HEK293T (cell line): ENCODE measurements at regions not wholly inside any gene's neighbourhood (a gene's known extent, or its start where the extent isn't known, plus 50 kb on each side); places are given as distances from the start of the nearest gene placed in this dataset.

Experiments
- CTCF ChIA-PET: fragments of 350-600 bp; formaldehyde crosslinking; extraction: SDS; loops from one replicate; lab custom pipeline; 2021; ENCODE audit warnings: antibody characterized with exemption, inconsistent platforms; lab: Yijun Ruan, JAX
- POLR2A ChIA-PET: fragments of 350-600 bp; formaldehyde crosslinking; extraction: SDS; loops from one replicate; lab custom pipeline; 2020; ENCODE audit warnings: antibody characterized with exemption, inconsistent platforms; lab: Yijun Ruan, JAX
- DNase-seq: peaks from one replicate; pipeline ENCODE4 v3.0.0; 2012; ENCODE audit warnings: mixed read lengths; ENCODE audit errors: extremely low spot score
- ARNT ChIP-seq: fragments of 450-650 bp; IDR thresholded peaks from 2 replicates; pipeline ENCODE4 v1.6.1; 2017; ENCODE audit warnings: mild to moderate bottlenecking
- BHLHE40 ChIP-seq: fragments of 450-650 bp; IDR thresholded peaks from 2 replicates; pipeline ENCODE4 v1.6.1; 2016; ENCODE audit warnings: mild to moderate bottlenecking, moderate library complexity, borderline replicate concordance
- CTBP1 ChIP-seq: fragments of 450-650 bp; IDR thresholded peaks from 2 replicates; pipeline ENCODE4 v1.6.1; 2016; ENCODE audit warnings: borderline replicate concordance
- ELF4 ChIP-seq: fragments of 450-650 bp; IDR thresholded peaks from 2 replicates; pipeline ENCODE4 v1.6.1; 2017; ENCODE audit warnings: antibody characterized with exemption
- FOXA1 ChIP-seq: fragments of 450-650 bp; IDR thresholded peaks from 2 replicates; pipeline ENCODE4 v1.6.1; 2016; ENCODE audit warnings: mild to moderate bottlenecking
- FOXK2 ChIP-seq: fragments of 450-650 bp; IDR thresholded peaks from 2 replicates; pipeline ENCODE4 v1.6.1; 2016; ENCODE audit warnings: mild to moderate bottlenecking
- FOXM1 ChIP-seq: fragments of 450-650 bp; IDR thresholded peaks from 2 replicates; pipeline ENCODE4 v1.6.1; 2017; ENCODE audit warnings: mild to moderate bottlenecking, borderline replicate concordance
- HDGF ChIP-seq: fragments of 450-650 bp; IDR thresholded peaks from 2 replicates; pipeline ENCODE4 v1.6.1; 2017; ENCODE audit warnings: antibody characterized with exemption, borderline replicate concordance
- L3MBTL2 ChIP-seq: fragments of 450-650 bp; conservative IDR thresholded peaks from 2 replicates; pipeline ENCODE4 v1.6.1; 2016; ENCODE audit warnings: mild to moderate bottlenecking
- LEF1 ChIP-seq: fragments of 450-650 bp; IDR thresholded peaks from 2 replicates; pipeline ENCODE4 v1.6.1; 2017; ENCODE audit warnings: mild to moderate bottlenecking, borderline replicate concordance
- NFRKB ChIP-seq: fragments of 450-650 bp; IDR thresholded peaks from 2 replicates; pipeline ENCODE4 v1.6.1; 2016; ENCODE audit warnings: mild to moderate bottlenecking, moderate library complexity
- SP1 ChIP-seq: fragments of 450-650 bp; IDR thresholded peaks from 2 replicates; pipeline ENCODE4 v1.6.1; 2017
- SUZ12 ChIP-seq: fragments of 450-650 bp; IDR thresholded peaks from 2 replicates; pipeline ENCODE4 v1.6.1; 2016; ENCODE audit warnings: mild to moderate bottlenecking
- TARDBP ChIP-seq: fragments of 450-650 bp; IDR thresholded peaks from 2 replicates; pipeline ENCODE4 v1.6.1; 2016
- ZNF384 ChIP-seq: fragments of 450-650 bp; IDR thresholded peaks from 2 replicates; pipeline ENCODE4 v1.6.1; 2016
- TF ChIP-seq, protein P1 (sequence below): fragments of 450-650 bp; IDR thresholded peaks from 2 replicates; pipeline ENCODE4 v1.6.1; 2016

DNA sequence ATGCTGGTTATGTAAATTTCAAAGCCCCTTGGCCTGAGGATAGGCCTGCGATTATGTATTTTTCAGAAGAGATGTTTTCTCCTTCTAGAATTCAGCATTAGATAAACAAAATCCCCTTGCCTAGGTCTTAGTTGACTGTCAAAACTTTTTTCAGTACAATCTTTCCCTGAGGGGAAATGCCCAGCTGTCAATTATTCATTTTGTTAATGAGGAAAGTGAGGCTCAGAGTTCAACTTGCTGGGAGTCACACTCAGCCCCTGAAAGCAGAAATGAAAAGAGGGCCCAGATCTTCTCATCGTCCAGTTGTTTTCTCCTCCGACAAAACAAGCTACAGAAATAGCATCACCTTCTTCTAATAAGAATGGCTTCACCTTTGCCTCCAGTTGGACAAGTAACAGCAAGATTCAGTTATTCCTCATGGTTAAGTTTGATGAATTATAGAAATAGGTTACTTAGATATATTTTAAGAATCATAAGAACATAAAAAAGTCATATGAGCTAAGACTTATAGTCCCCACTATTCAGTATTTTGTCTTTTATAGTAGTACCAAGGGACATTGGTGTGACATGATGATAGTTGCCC lies 627.1 kb upstream of the WWC1 start:
- no peak for DNase-seq
- TF ChIP-seq ZNF384 = no peak
- no peak for TF ChIP-seq SUZ12
- TF ChIP-seq CTBP1 = no peak
- no peak for TF ChIP-seq SP1
- TF ChIP-seq HDGF = no peak
- TF ChIP-seq L3MBTL2 = no peak
- TF ChIP-seq ARNT = no peak
- no peak for TF ChIP-seq FOXM1
- no peak for TF ChIP-seq FOXA1
- no peak for TF ChIP-seq FOXK2
- TF ChIP-seq, protein P1, sequence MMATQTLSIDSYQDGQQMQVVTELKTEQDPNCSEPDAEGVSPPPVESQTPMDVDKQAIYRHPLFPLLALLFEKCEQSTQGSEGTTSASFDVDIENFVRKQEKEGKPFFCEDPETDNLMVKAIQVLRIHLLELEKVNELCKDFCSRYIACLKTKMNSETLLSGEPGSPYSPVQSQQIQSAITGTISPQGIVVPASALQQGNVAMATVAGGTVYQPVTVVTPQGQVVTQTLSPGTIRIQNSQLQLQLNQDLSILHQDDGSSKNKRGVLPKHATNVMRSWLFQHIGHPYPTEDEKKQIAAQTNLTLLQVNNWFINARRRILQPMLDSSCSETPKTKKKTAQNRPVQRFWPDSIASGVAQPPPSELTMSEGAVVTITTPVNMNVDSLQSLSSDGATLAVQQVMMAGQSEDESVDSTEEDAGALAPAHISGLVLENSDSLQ = no peak
- TF ChIP-seq BHLHE40 = no peak
- no peak for TF ChIP-seq ELF4
- no peak for TF ChIP-seq TARDBP
- no peak for TF ChIP-seq NFRKB
- TF ChIP-seq LEF1 = no peak
- ChIA-PET POLR2A (no interaction called here), CTCF (interaction anchor here (0.5 kb wide), 1 partner anchor 36 kb away, joined by 7 read pairs; no protein-coding TSS in a partner anchor)

DNA sequence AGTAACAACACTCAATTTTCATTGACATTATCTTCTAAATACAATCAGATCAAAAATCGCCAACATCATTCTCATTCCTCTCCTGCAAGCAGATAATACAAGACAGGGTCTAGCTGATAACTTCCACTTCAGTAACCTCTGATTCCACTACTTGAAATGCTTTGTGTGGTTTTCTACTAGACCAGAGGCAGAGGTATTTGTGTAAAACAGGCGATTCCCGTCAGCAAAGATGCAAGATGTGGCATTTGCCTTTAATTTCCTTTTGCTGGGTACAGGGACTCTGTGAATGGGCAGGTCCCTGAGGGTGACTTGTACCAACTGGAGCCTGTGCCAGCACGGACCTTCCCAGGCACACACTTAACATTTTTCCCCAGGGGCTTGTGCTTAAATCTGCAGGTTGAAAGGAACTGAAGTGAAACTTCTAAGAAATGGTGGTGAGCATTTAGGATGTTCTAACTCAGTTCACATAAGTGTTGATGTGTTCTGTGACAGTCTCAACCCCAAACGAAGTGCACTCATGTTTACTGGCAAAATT lies 625.5 kb upstream of the WWC1 start:
- ChIA-PET CTCF (no interaction called here), POLR2A (no interaction called here)
- TF ChIP-seq ZNF384 = no peak
- no peak for TF ChIP-seq ELF4
- no peak for TF ChIP-seq CTBP1
- no peak for TF ChIP-seq FOXM1
- no peak for TF ChIP-seq BHLHE40
- TF ChIP-seq FOXK2 = no peak
- TF ChIP-seq, protein P1 = no peak
- no peak for TF ChIP-seq FOXA1
- TF ChIP-seq ARNT = no peak
- TF ChIP-seq LEF1 = no peak
- DNase-seq = no peak

DNA sequence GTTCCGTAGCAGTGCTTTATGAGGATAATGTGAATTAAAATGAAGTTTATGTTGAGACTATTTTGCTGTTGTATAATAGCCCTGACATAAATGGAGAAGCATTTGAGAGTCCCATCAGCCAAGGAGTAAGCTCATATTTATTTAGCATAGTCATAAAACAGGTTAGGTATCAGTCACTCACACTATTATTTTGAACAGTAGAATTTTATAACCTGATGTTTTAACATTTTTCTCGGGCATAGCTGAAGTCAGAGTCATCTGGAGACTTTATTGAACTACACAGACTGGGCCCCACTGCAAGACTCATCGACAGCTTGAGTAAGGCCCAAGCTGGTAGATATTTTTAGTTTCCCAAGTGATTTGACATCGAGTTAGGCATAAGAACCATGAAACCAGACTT lies 620.3 kb upstream of the WWC1 start:
- POLR2A ChIA-PET = no interaction called here
- no peak for DNase-seq
- CTCF ChIA-PET = no interaction called here
- TF ChIP-seq NFRKB (no peak), ELF4 (no peak), LEF1 (no peak), TARDBP (no peak), BHLHE40 (no peak), SP1 (no peak), FOXK2 (no peak), FOXA1 (no peak), FOXM1 (no peak), L3MBTL2 (no peak), HDGF (no peak), CTBP1 (no peak), ZNF384 (no peak), SUZ12 (no peak), ARNT (no peak)
- TF ChIP-seq, protein P1 = no peak

DNA sequence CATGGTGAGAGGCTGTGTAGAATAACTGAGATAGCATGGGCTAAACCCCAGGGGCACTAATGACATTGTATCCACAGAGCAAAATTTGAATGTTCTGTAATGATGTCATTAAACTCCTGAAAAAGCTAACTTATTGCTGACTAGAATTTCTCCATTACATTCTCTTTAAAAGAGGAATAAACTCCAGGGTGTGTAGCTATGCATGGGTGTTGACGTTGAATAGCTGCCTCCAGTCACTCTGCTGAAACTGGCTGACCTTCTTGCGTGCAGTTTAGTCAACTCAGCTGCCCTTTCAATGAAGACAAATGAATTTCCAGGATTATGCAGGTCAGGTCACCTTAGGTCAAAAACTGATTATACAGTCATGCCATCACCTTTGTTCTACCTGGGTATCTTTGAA lies 617.5 kb upstream of the WWC1 start:
- POLR2A ChIA-PET = no interaction called here
- TF ChIP-seq BHLHE40 = no peak
- no peak for TF ChIP-seq FOXM1
- TF ChIP-seq ARNT = no peak
- TF ChIP-seq ZNF384 = no peak
- TF ChIP-seq FOXK2 = no peak
- TF ChIP-seq HDGF = no peak
- TF ChIP-seq LEF1 = no peak
- TF ChIP-seq ELF4 = no peak
- TF ChIP-seq L3MBTL2 = no peak
- TF ChIP-seq CTBP1 = no peak
- TF ChIP-seq FOXA1 = no peak
- TF ChIP-seq, protein P1 = no peak
- TF ChIP-seq NFRKB = no peak
- no peak for TF ChIP-seq SUZ12
- no peak for TF ChIP-seq SP1
- TF ChIP-seq TARDBP = no peak
- no peak for DNase-seq
- CTCF ChIA-PET = no interaction called here

DNA sequence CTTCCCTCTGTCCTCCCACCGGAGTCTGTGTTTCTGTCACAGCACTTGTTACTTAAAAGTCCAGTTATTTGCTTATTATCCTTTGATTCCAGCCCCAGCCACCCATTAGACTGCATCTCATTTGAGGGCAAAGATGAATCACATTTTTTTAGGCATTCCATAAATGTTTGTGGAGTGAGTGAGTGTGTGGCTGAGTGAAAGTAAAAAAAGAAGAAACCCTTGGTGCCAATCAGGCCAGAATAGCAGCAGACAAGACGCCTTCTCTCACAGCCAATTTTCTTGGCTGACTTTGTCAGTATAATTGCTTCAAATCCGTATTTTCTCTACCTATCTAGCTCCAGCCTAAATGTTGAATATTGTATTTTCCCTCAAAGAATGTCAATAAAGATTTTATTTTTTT lies 613.0 kb upstream of the WWC1 start:
- no peak for DNase-seq
- POLR2A ChIA-PET = no interaction called here
- CTCF ChIA-PET = no interaction called here
- TF ChIP-seq NFRKB = no peak
- no peak for TF ChIP-seq TARDBP
- no peak for TF ChIP-seq ARNT
- TF ChIP-seq, protein P1 = no peak
- no peak for TF ChIP-seq CTBP1
- no peak for TF ChIP-seq BHLHE40
- no peak for TF ChIP-seq FOXM1
- no peak for TF ChIP-seq ELF4
